Ascending aorta (tissue), 2 donors: ENCODE measurements at regions not wholly inside any gene's neighbourhood (a gene's known extent, or its start where the extent isn't known, plus 50 kb on each side); places are given as distances from the start of the nearest gene placed in this dataset.

Experiments used
- DNase-seq, 2 donors: peaks; one replicate each; pipeline ENCODE4 v3.0.0-alpha.2; 2019; ENCODE audit warnings: low spot score in 2 of 2
- H3K27ac ChIP-seq, 2 donors: fragments of 200-600 bp; sonication (generic); one replicate each; pipeline ENCODE4 v1.5.1; 2016 to 2017; ENCODE audit warnings: mild to moderate bottlenecking in 1 of 2
- H3K27me3 ChIP-seq: fragments of 200-600 bp; sonication (generic); one replicate; pipeline ENCODE4 v1.5.1; 2017
- H3K36me3 ChIP-seq, 2 donors: fragments of 200-600 bp; sonication (generic); one replicate each; pipeline ENCODE4 v1.5.1; 2016
- H3K4me1 ChIP-seq, 2 donors: fragments of 200-600 bp; sonication (generic); one replicate each; pipeline ENCODE4 v1.5.1; 2016 to 2017; ENCODE audit warnings: mild to moderate bottlenecking in 1 of 2
- H3K4me3 ChIP-seq, 2 donors: fragments of 200-600 bp; sonication (generic); one replicate each; pipeline ENCODE4 v1.5.1; 2016 to 2017; ENCODE audit warnings: mild to moderate bottlenecking in 1 of 2
- H3K9me3 ChIP-seq, 2 donors: fragments of 200-600 bp; sonication (generic); one replicate each; pipeline ENCODE4 v1.5.1; 2016
- intact Hi-C: fragments of 100-400 bp; cut with DNase I; formaldehyde crosslinking; loops from one replicate; pipeline ENCODE4 v1.15.1; 2023
- TF ChIP-seq, protein P1 (sequence below), 3 experiments: fragments of 200-600 bp in 2 of 3; fragments of 450-650 bp in 1 of 3; sonication (generic) in 2 of 3; IDR thresholded peaks; one replicate each; pipeline ENCODE4 v1.5.1; 2016 to 2019; ENCODE audit warnings: antibody characterized with exemption in 3 of 3, mild to moderate bottlenecking in 1 of 3, moderate library complexity in 1 of 3

DNA sequence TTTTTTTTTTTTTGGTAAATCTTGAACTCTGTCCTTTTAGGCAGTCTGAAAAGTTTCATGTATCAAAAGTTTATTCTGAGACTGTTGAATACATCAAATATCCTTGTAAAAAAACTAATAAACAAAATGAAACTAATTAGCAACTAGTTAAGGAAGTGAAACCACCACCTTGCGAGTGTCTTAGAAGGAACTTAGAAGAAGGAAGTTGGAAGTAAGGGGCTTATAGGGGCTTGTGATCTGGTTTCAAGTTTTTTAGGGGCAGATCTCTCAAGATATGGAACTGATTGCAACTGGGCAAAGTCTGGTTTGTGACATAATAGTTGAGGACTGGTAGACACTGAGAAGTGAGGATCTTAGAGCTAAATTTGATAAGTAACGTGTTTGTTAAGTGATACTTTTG lies 748.8 kb downstream of the C12orf50 start:
- H3K36me3 ChIP-seq, result no peaks in the 10 kb centered on the region
- intact Hi-C loops, result no loop called here
- no peaks in the 10 kb centered on the region for H3K9me3 ChIP-seq
- H3K27ac ChIP-seq, result no peak overlapping the region
- TF ChIP-seq, protein P1, sequence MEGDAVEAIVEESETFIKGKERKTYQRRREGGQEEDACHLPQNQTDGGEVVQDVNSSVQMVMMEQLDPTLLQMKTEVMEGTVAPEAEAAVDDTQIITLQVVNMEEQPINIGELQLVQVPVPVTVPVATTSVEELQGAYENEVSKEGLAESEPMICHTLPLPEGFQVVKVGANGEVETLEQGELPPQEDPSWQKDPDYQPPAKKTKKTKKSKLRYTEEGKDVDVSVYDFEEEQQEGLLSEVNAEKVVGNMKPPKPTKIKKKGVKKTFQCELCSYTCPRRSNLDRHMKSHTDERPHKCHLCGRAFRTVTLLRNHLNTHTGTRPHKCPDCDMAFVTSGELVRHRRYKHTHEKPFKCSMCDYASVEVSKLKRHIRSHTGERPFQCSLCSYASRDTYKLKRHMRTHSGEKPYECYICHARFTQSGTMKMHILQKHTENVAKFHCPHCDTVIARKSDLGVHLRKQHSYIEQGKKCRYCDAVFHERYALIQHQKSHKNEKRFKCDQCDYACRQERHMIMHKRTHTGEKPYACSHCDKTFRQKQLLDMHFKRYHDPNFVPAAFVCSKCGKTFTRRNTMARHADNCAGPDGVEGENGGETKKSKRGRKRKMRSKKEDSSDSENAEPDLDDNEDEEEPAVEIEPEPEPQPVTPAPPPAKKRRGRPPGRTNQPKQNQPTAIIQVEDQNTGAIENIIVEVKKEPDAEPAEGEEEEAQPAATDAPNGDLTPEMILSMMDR (IDR thresholded peaks at IDR 0.05), result no peak
- no peak for DNase-seq
- H3K4me1 ChIP-seq, result no peaks in the 10 kb centered on the region
- no peak overlapping the region for H3K4me3 ChIP-seq
- no peaks in the 10 kb centered on the region for H3K27me3 ChIP-seq

DNA sequence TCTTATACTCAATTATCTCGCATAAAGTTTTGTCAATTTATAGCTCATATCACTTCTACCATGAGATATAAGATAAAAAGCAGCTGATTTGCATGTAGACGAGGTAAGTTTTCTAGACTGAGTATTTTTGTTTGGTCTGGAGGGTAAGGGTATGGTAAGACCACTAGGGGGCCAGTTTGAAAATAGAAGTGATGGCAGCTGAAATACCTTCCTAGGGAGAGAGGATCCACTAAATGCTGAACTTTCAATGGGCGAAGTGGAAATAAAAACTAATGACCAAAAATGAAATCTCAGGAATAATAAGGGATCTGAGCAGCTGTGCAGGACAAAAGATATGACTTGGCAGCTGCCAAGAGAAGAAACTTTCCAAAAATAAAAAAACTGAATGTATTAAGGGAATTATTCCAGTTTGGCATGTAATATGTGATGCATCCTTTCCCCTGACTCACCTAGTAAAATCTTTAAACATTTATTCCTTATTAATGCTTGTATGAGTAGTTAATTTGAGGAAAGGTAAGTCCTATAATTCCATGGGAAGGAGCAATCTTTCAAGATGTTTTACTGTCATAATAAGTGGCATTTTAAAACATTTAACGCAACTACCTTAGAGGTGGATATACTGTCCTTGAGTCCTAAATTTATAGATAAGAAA lies 754.5 kb downstream of the C12orf50 start:
- TF ChIP-seq, protein P1 (IDR thresholded peaks at IDR 0.05), result peak in 1 of 3 experiments; percentile 16
- Histone ChIP-seq H3K27ac (no peak overlapping the region), H3K4me1 (no peaks in the 10 kb centered on the region), H3K9me3 (no peaks in the 10 kb centered on the region), H3K4me3 (no peak overlapping the region), H3K27me3 (no peaks in the 10 kb centered on the region), H3K36me3 (no peaks in the 10 kb centered on the region)
- DNase-seq, result no peak
- intact Hi-C loops, result no loop called here

GRCh38 chr12:87272851-87273250 lies 756.4 kb downstream of the C12orf50 start:
- Histone ChIP-seq H3K27ac (no peak overlapping the region), H3K4me1 (no peaks in the 10 kb centered on the region), H3K9me3 (no peaks in the 10 kb centered on the region), H3K27me3 (no peaks in the 10 kb centered on the region), H3K4me3 (no peak overlapping the region), H3K36me3 (no peaks in the 10 kb centered on the region)
- intact Hi-C loops, result no loop called here
- DNase-seq, result no peak
- TF ChIP-seq, protein P1 (IDR thresholded peaks at IDR 0.05), result no peak

DNA sequence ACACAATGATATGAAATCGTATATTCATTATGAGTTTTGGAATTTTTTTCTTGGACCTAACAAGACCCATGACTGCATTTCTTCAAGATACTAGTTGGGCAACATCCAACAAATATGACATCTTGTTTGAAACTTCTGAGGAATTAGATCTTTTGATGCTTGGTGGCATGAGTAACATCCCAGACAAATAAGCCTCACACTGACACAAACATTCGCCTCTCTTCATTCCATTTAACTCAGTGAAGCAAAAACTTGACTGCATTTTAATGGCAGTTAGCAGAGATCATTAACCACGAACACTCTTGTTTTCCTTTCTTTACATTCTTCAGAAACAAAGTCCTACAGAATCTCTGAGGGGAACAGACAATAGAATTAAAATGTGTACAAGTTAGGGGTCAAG lies 758.3 kb downstream of the C12orf50 start:
- Histone ChIP-seq H3K4me1 (no peaks in the 10 kb centered on the region), H3K27ac (no peak overlapping the region), H3K36me3 (no peaks in the 10 kb centered on the region), H3K9me3 (no peaks in the 10 kb centered on the region), H3K4me3 (no peak overlapping the region), H3K27me3 (no peaks in the 10 kb centered on the region)
- intact Hi-C loops, result no loop called here
- TF ChIP-seq, protein P1 (IDR thresholded peaks at IDR 0.05), result no peak
- DNase-seq, result no peak

DNA sequence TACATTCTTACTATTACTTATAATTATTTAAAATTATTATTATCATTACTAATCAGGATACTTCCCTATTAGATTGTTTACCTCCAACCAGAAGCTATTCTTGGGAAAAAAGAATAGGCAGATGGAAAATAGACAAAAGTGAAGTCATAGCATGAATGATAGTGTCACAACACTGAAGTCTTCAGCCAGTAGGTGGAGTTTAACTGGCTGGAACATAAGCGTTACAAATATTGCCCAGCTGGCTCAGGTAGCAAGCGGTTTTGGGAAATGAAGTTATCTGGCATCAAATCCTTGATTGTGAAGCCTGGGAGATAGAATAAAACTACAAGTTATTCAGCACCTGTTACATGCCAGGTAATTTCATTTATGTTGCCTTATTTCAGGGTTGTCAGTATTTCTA lies 762.9 kb downstream of the C12orf50 start:
- no peak overlapping the region for H3K27ac ChIP-seq
- H3K4me1 ChIP-seq, result no peaks in the 10 kb centered on the region
- intact Hi-C loops, result no loop called here
- no peaks in the 10 kb centered on the region for H3K36me3 ChIP-seq
- no peak for DNase-seq
- H3K27me3 ChIP-seq, result no peaks in the 10 kb centered on the region
- no peak overlapping the region for H3K4me3 ChIP-seq
- TF ChIP-seq, protein P1 (IDR thresholded peaks at IDR 0.05), result no peak
- no peaks in the 10 kb centered on the region for H3K9me3 ChIP-seq

GRCh38 chr12:87259391-87259790 lies 769.8 kb downstream of the C12orf50 start:
- no peak overlapping the region for H3K4me3 ChIP-seq
- H3K9me3 ChIP-seq, result no peaks in the 10 kb centered on the region
- TF ChIP-seq, protein P1 (IDR thresholded peaks at IDR 0.05), result no peak
- no peaks in the 10 kb centered on the region for H3K4me1 ChIP-seq
- DNase-seq, result no peak
- H3K27ac ChIP-seq, result no peak overlapping the region
- intact Hi-C loops, result no loop called here
- H3K27me3 ChIP-seq, result no peaks in the 10 kb centered on the region
- no peaks in the 10 kb centered on the region for H3K36me3 ChIP-seq
